GF-D8 (cell line): ENCODE measurements at regions not wholly inside any gene's neighbourhood (a gene's known extent, or its start where the extent isn't known, plus 50 kb on each side); places are given as distances from the start of the nearest gene placed in this dataset.
"Not testable (repeated sequence)": the region's sequence is repeated elsewhere in the genome, so short reads cannot be mapped to it uniquely, and the experiment has no call there.

ENCODE experiments used
- DNase-seq: peaks from one replicate; lab custom pipeline; 2025; lab: John Stamatoyannopoulos, UW

DNA sequence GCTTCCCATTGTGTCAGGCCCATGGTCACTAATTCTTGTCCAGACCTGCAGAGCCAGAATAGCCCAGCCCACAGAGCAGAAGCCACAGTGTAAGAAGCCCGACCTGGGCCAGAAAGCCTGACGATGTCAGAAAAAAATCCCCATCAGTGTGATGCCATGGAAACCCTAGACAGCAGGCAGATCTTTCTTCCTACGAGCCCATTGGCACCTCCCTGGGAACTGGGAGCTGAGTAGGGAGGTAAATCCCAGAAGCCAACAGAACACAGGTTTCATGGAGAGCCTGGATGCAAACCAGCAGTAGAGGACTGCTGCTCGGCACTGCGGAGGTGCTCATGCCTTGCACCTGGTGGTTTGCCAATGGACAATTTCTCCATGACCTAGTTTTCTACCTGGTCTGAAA is 82.2 kb upstream of the SLC22A16 start:
- no peak for DNase-seq

DNA sequence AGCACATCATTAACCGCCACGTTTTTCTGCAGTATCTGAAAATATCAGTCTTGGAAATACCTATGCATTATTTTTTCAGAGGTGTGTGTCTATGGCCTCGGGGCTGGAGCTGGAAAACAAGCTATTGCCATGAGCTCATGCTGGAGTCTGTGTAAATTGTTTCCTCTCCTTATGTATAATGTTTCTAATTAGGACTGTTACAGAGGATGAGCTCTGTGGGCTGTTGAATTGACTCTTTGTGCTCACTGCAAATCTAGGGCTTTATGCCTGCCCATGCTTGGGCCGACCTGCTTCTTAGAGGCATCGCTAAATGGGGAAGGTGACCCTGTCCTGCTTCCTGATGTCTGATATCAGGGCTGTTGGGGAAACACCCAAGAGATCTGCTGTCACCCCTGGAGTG is 80.8 kb upstream of the SLC22A16 start:
- no peak for DNase-seq

DNA sequence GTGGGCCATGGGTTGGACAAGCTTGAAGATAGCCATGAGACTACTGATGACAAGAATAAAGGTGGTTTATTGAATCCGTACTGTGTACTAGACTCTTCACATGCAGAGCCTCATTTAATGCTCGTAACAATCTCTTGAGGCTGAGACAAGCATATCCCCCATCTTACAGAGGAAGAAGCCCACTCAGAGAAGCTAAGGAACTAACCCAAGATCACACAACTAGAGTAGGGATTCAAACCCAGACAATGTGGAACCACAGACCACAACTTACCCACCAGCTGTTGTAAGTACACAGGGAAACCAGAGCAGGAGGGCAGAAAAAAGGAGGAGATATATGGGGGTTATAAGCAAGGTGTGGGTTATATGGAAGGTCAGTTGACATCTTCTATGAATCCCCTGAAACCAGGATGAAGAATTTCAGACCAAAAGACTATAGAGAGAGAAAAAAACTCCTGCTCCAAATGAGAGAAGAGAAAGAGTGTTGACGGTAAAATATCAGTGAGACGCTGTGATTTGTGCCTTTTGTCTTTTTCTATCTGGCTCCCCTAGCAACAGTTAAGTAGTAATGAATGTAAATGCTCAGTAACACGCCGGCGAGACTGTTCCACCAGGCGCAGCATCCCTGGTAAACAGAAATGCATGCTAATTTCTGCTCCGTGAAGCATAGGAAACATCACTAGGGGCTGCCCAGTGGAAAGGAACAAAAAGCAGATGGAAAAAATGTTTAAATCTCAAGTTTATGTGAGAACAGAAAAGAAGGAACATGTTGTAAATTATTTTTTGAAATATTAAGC is 80.1 kb upstream of the SLC22A16 start:
- DNase-seq = no peak

DNA sequence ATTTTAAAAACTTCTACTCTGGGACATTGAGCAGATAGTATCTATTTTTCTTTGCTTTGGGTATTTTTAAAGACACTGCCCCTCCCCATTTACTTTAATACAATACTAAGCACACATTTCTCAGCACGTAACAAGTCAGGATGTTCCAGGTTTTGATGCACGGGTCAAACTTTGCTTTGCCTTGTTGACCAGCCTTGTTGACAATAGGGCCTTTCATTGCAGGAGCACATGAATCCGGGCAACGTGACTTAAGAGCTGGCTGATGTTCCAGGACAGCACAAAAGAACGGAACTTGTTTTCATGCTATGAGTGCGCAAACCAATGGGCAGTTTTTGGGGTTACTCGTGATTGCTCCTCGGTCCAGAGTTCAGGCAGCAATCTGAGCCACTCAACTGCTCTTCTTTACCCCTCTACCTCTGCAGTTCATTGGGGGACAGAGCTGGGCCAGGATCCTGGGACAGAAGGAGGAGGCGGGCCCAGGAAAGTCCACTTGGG is 78.6 kb upstream of the SLC22A16 start:
- no peak for DNase-seq

DNA sequence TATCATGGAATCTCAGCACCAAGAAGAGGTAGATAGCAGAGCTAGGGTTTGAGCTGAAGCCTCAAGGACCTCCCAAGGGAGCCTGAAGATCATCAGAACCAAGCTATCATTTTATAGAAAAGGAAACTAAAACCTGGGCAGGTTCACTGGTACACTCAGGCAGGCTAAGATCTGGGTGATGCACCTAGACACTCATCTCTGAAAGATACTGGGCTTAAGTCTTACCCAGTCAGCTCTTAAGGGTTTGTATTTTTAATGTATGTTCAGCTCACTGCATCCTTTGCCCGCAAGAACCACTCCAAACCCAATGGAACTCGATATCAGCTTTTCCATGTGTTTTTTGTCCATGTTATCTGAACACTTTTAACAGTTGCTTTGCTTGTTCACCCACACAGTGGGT is 78.0 kb upstream of the SLC22A16 start:
- DNase-seq = no peak

DNA sequence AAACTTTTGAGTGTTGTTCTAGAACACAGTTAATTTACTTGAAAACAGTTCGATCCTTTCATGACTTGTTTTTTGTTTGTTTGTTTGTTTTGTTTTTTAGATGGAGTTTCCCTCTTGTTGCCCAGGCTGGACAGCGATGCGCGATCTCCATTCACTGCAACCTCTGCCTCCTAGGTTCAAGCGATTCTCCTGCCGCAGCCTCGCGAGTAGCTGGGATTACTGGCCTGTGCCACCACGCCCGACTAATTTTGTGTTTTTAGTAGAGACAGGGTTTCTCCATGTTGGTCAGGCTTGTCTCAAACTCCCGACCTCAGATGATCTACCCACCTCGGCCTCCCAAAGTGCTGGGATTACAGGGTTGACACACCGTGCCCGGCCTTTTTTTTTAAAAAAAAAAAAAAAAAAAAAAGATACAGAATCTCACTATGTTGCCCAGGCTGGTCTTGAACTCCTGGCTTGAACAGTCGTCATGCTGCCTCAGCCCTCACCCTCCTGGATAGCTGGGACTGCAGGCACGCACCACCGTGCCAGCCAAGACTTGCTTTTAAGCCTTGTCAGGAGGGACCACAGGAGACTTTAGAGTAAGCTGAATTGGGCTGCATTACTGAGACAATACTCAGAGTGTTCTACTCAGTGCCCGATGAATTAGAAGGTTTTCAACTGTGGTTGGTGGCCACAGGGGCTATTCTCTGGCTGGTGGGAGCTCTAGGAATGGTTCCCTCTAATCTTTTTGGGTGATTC is 76.7 kb upstream of the SLC22A16 start:
- no peak for DNase-seq

DNA sequence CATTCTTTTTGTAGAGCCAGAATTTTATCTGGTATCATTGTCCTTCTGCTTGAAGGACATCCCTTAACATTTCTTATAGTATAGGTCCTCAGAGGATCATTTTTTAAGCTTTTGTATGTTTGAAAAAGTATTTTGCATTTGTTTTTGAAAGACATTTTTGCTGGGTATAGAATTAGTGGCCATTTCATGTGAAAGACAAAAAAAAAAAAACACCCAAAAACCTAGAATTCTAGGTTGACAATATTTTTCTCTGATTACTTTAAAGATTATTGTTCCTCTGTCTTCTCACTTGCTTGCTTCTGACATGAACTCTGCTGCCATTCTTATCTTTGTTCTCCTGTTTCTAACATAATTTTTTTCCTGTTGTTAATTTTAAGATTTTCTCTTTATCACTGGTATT is 75.7 kb upstream of the SLC22A16 start:
- no peak for DNase-seq

DNA sequence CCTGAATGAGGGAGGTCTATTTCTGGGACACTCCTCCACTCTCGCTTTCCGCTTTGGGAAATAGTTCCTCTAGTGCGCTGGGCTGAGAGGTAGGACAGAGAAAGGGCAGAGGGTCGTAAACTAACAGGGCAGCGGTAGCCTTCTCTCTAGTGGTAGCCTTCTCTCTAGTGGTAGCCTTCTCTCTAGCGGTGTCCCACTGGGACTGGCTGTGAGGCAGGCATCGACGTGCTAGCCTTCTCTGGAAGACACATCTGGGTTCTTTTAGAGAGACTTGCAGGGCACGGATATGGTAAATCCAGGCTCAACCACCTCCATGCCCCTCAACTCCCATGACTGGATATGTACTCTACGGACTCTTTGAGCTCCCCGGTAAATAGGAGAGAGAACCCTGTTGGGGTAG is 74.7 kb upstream of the SLC22A16 start:
- no peak for DNase-seq

DNA sequence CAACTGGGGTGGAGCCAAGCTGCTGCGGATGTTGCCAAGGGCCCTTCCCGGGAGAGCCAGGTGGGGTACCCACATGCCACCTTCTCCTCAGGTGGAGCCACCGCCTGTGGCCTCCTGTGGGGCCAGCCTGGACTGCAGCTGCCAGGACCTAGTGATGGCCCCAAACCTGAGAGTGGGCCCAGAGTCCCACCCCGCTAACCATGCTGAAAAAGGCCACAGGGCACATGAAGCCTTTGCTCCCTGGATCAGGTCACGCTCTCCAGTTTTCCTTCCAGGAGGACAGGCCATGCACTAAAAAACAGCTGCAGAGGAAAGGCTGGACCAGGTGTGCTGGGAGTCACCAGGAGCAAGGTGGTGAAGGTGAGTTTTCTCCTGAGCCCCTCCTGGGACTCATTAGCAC is 73.9 kb upstream of the SLC22A16 start:
- no peak for DNase-seq

DNA sequence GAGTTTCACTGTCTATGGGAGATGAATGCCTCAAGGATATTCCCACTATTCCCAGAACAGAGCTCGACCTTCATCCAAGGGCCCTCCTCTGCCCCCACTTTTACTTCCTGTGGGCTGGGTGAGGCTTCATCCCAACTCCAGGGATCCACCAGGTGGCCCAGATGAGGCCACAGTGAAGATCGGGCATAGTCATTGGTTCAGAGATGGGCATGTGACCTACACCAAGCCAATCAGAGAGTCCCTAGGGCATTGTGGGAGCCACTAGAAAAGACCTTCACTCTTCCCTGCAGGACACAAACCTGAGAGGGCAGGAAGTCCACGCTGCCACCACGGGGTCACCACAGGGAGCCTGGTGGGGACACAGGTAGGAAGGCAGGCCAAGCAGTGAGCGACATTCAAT is 72.9 kb upstream of the SLC22A16 start:
- DNase-seq = no peak

DNA sequence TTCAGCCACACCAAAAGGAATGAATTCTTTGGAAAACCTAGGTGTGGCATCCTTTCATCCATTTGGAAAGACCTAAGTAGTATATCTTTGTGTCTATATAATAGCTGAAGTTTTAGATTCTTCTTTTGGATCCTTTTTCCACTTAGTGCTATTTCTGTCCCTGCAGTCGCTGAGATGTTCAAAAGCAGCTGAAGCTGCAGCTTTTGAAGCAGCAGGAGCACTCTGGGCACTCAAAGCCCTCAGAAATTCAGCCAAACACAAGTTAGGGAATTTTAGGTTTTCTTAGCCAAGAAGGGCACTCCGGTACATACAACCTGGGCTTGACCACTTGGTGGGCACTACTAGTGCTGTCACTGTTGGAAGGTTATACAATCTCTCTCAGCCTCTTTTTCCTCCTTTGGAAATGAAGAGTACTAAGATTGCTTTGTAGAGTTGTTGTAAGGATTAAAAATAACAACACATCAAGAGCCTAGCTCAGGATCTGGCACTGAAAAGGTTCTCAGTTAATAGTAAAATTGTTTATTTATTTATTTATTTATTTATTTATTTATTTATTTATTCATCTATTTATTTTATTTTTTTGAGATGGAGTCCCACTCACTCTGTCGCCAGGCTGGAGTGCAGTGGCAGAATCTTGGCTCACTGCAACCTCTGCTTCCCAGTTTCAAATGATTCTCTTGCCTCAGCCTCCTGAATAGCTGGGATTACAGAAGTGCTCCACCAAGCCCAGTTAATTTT is 71.9 kb upstream of the SLC22A16 start:
- no peak for DNase-seq

DNA sequence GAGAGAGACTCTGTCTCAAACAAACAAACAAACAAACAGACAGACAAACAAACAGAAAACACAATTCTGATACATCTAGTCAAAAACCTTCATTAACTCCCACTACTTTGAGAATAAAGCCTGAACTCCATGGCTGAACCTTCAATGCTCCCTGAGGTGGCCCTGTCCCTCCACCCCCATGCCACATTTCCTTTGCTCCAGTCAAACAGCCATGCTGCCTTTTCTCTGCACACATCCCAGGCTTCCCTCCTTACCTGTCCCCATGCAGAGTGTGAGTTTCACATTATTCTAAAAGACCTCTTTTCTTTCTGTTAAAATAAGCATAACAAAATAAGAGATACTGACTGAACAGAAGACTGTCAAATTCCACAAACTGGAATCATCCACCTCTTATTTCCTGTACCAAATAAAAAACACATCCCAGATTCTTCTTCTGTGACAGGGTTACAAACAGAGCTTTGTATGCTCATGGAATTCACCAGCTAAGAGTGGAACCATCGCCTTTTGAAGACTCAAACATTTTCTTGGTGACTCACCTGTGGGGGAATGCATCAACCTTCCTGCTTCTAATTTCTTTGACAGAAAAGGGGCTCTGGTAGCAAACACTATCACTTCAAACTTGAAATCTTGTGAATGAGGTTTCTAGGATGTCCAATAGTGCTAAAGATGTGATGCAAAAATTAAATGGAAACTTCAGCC is 71.0 kb upstream of the SLC22A16 start:
- DNase-seq = no peak

DNA sequence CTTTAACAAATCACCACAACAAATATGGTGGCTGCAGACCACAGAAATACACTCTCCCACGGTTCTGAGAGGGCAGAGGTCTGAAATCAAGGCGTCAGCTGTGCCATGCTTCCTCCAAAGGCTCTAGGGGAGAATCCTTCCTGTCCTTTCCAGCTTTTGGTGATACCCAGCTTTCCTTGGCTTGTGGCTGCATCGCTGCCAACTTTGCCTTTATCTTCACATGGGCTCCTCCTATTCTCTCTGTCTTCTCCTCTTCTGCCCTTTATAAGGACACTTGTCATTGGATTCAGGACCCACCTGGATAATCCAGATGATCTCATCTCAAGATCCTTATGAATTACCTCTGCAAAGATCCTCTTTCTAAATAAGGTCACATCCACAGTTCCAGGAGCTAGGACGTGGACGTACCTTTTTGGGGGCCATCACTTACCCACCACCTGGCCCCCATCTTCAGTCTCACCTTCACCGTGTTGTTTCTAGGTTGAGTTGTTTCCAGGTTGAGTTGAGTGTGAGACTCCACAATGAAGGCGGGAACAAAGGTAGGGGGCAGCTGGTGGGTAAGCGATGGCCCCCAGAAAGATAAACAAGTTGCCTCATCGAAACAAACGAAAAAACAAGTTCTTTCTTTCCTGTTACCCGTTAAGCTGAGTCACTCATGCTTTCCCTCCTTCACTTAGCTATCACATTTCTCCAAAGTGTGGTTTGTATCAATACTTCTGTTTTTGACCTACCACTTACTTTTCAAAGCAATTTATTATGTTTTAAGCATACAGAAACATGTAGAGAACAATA is 68.9 kb upstream of the SLC22A16 start:
- DNase-seq = no peak

DNA sequence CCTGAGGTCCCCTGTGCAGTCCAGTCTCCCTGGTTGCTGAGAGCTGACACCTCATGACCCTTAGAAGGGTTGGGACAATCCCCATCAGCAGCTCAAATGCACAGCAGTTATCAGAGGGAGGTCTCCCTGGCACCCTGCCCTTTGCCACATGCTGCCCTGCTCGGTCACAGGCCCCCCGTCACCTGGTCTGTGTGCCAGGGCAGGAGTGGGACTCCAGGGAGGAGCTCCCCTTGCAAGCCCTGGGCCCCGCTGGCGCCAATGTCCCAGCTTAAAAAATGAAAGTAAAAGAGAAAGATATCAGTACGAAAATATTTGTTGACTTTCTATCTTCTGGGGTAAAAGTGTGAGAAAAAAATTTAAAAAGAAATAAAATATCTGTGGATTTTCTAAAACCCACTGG is 68.1 kb upstream of the SLC22A16 start:
- no peak for DNase-seq

DNA sequence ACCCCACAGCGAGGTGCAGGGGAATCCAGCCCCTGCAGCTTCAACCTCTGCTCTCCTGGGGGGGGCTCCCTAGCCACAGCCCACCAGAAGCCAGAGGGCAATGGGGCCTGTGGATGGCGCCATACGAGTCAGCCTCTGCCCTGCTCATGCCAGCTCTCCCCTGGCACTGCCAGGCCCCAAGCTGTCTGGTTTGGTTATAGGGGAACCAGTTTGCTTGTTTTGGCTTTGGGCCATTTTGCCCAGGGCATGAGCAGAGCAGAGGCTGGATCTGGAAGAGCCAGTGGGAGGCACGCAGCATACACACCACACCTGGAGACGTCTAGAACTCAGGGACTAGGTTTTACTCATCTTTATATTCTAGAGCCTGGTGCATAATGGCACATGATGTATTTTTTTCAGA is 66.7 kb upstream of the SLC22A16 start:
- no peak for DNase-seq

DNA sequence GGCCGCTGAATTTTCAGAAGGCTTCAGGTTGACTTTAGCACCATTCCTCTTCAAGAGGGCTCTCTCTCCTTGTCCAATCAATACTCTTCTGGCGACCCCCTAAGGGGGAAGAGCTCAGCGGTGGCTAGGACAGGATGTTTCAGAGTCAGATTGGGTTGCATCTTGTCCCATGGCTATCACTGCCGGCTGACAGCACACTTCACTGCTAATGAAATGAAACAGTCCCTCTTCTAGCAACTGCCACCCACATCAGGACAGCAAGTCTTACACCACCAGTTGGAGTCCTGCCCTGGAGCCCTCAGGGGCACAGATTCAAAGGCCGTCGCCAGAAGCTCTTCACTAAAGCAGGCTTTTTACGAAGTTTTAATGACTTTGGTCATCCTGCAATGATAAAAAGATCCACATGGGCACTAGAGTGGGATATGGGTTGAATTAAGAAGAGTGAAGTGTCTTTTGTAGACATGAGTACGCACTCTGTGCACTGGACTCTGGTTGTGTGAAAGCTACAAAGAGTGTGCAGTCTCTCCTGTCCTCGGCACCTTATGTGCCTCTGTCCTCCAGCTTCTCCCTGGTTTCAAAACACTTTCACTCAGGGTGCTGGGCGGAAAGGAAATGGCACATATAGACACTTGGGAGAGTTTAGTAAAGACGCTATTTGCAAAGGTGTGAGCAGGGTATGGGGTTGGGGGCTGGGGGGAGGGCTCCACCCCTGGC is 66.1 kb upstream of the SLC22A16 start:
- DNase-seq = no peak

DNA sequence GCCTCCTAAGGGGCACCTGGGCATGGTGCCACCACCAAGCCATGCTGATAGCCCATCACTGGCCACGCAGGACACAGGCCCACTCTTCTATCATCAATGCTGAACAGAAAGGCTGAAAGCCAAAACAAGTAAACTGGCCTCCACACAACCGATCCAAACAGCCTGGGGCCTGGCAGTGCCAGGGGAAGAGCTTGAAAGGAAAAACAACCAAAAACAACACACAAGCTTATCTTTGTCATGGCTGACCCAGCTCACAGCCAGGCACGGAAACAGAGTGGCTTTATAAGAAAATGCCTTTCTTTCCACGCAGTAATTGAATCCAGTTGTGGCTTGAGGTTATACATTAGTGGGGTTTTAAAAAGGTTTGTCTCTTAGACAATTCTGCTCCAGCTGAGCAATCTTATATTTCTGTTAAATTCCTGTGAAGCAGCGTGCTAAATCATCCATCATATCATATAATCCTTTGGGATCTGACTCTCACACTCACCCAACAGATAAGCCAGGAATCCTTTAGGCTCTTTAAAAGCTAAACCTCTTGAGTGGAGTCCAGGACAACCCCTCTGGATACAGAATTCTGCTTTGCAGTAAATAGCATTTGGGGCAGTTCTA is 65.4 kb upstream of the SLC22A16 start:
- DNase-seq = no peak

DNA sequence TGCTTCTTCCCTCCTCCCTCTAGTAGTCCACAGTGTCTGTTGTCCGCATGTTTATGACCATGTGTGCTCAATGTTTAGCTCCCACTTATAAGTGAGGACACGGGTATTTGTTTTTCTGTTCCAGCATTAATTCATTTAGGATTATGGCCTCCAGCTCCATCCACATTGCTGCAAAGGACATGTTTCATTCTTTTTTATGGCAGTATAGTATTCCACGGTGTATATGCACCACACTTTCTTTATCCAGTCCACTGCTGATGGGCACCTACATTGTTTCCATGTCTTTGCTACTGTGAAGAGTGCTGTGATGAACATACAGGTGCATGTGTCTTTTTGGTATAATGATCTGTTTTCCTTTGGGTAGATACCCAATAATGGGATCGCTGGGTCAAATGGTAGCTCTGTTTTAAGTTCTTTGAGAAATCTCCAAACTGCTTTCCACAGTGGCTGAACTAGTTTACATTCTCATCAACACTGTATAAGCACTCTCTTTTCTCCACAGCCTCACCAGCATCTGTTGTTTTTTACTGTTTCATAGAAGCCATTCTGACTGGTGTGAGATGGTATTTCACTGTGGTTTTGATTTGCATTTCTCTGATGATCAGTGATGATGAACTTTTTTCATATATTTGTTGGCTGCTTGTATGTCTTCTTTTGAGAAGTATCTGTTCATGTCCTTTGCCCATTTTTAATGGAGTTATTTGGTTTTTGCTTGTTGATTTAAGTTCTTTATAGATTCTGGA is 63.0 kb upstream of the SLC22A16 start:
- DNase-seq = not testable (repeated sequence)

DNA sequence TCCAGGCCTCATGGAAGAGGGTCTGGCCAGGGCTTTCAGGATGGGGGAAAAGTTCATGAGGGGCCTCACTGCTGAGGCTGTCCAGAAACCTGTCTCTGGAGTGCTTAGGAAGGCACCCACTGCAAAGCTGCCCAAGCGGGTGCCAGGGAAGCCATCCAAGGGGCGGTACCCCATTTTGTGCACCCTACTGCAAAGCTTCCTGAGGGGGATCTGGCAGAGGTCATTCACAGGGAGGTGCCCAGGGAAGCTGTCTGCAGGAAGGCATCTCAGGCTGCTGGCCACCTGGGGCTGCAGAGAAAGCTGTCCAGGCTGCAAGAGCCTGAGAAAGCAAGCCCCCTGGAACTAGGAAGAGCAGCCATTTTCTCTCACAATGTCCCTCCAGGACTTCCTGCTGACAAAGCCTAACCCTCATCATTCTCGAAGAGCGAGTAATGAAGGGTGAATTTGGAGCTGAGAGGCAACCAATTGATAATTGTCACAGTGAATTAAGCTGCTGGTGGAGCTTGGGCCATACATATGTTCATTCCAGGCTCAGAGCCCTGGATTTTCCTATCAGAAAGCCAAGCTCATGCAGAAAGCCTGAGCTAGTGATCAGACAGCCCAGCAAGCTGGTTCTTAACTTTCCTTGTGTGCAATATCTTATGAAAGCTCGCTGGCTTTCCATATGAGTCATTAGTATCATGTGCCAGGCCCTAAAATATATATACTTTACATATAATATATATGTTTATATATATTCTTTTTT is 62.2 kb upstream of the SLC22A16 start:
- DNase-seq = no peak
